Liver (tissue), 8 donors: ENCODE measurements at regions not wholly inside any gene's neighbourhood (a gene's known extent, or its start where the extent isn't known, plus 50 kb on each side); places are given as distances from the start of the nearest gene placed in this dataset.

ENCODE experiments used
- DNase-seq: peaks from one replicate; pipeline ENCODE4 v3.0.0-alpha.2; 2017; ENCODE audit warnings: low spot score
- H3K27ac ChIP-seq, 2 donors: one replicate each; pipeline ENCODE4 v1.7.0; 2013; ENCODE audit warnings: inconsistent platforms in 2 of 2, low read length in 2 of 2, control low read depth in 1 of 2, low read depth in 1 of 2, mild to moderate bottlenecking in 1 of 2
- H3K27me3 ChIP-seq, 4 donors: one replicate each; pipeline versions ENCODE4 v1.6.1 to v1.7.0; 2013; ENCODE audit warnings: low read length in 3 of 4, inconsistent platforms in 1 of 4, mild to moderate bottlenecking in 1 of 4, moderate library complexity in 1 of 4; ENCODE audit not compliant: control insufficient read depth in 4 of 4, insufficient read depth in 4 of 4
- H3K36me3 ChIP-seq, 4 donors: one replicate each; pipeline versions ENCODE4 v1.6.1 to v1.7.0; 2013; ENCODE audit warnings: low read length in 3 of 4, mild to moderate bottlenecking in 3 of 4, low read depth in 1 of 4, moderate library complexity in 1 of 4; ENCODE audit not compliant: control insufficient read depth in 4 of 4, insufficient read depth in 3 of 4
- H3K4me1 ChIP-seq, 4 donors: one replicate each; pipeline versions ENCODE4 v1.6.1 to v1.7.0; 2013; ENCODE audit warnings: low read length in 3 of 4, mild to moderate bottlenecking in 3 of 4, moderate library complexity in 1 of 4; ENCODE audit not compliant: control insufficient read depth in 4 of 4, insufficient read depth in 4 of 4
- H3K4me3 ChIP-seq, 3 donors: one replicate each; pipeline versions ENCODE4 v1.6.1 to v1.7.0; 2013; ENCODE audit warnings: low read length in 3 of 3, control low read depth in 1 of 3, low read depth in 1 of 3, mild to moderate bottlenecking in 1 of 3
- H3K9ac ChIP-seq, 2 donors: one replicate each; pipeline ENCODE4 v1.7.0; 2013; ENCODE audit warnings: low read length in 2 of 2, mild to moderate bottlenecking in 2 of 2, moderate library complexity in 2 of 2, control low read depth in 1 of 2, low read depth in 1 of 2
- H3K9me3 ChIP-seq, 4 donors: one replicate each; pipeline versions ENCODE4 v1.6.1 to v1.7.0; 2013; ENCODE audit warnings: low read length in 3 of 4; ENCODE audit not compliant: control insufficient read depth in 4 of 4
- EGR1 ChIP-seq, 2 donors: IDR thresholded peaks; 2 replicates each; pipeline ENCODE4 v1.6.1; 2016 to 2018; ENCODE audit warnings: antibody characterized with exemption in 2 of 2, low read depth in 2 of 2
- FOXA1 ChIP-seq: IDR thresholded peaks from 2 replicates; pipeline ENCODE4 v1.6.1; 2016; ENCODE audit warnings: antibody characterized with exemption
- FOXA2 ChIP-seq: IDR thresholded peaks from 2 replicates; pipeline ENCODE4 v1.6.1; 2016; ENCODE audit warnings: antibody characterized with exemption
- GABPA ChIP-seq, 2 donors: IDR thresholded peaks in 1 of 2; conservative IDR thresholded peaks in 1 of 2; 2 replicates each; pipeline ENCODE4 v1.6.1; 2016; ENCODE audit warnings: antibody characterized with exemption in 2 of 2, mild to moderate bottlenecking in 1 of 2, moderate library complexity in 1 of 2
- HNF4A ChIP-seq, 2 donors: conservative IDR thresholded peaks; 2 replicates each; pipeline ENCODE4 v1.6.1; 2016; ENCODE audit warnings: antibody characterized with exemption in 2 of 2, mild to moderate bottlenecking in 2 of 2
- HNF4G ChIP-seq: IDR thresholded peaks from 2 replicates; pipeline ENCODE4 v1.6.1; 2016; ENCODE audit warnings: antibody characterized with exemption
- JUND ChIP-seq, 2 donors: IDR thresholded peaks; 2 replicates each; pipeline ENCODE4 v1.6.1; 2016; ENCODE audit warnings: antibody characterized with exemption in 2 of 2
- RAD21 ChIP-seq, 2 donors: IDR thresholded peaks; 2 replicates each; pipeline ENCODE4 v1.6.1; 2016; ENCODE audit warnings: antibody characterized with exemption in 2 of 2, mild to moderate bottlenecking in 2 of 2
- RXRA ChIP-seq, 2 donors: IDR thresholded peaks; 2 replicates each; pipeline ENCODE4 v1.6.1; 2017 to 2018; ENCODE audit warnings: antibody characterized with exemption in 2 of 2, mild to moderate bottlenecking in 1 of 2
- SP1 ChIP-seq: IDR thresholded peaks from 2 replicates; pipeline ENCODE4 v1.6.1; 2018; ENCODE audit warnings: antibody characterized with exemption, mild to moderate bottlenecking
- TAF1 ChIP-seq: conservative IDR thresholded peaks from 2 replicates; pipeline ENCODE4 v1.6.1; 2016; ENCODE audit warnings: antibody characterized with exemption, mild to moderate bottlenecking
- YY1 ChIP-seq: IDR thresholded peaks from 2 replicates; pipeline ENCODE4 v1.6.1; 2016; ENCODE audit warnings: antibody characterized with exemption, mild to moderate bottlenecking
- WGBS: extraction: QIAGEN DNeasy Blood & Tissue Kit; methylation state at CpG from one replicate; pipeline ENCODE4 v1.1.7; 2013; 5-methylcytosine and 5-hydroxymethylcytosine counted together
- TF ChIP-seq, protein P1 (sequence below): IDR thresholded peaks from 2 replicates; pipeline ENCODE4 v1.6.1; 2016; ENCODE audit warnings: antibody characterized with exemption
- TF ChIP-seq, protein P2 (sequence below): IDR thresholded peaks from 2 replicates; pipeline ENCODE4 v1.6.1; 2016; ENCODE audit warnings: antibody characterized with exemption
- TF ChIP-seq, protein P3 (sequence below): IDR thresholded peaks from 2 replicates; pipeline ENCODE4 v1.6.1; 2016; ENCODE audit warnings: antibody characterized with exemption
- TF ChIP-seq, protein P4 (sequence below): fragments of 150-350 bp; IDR thresholded peaks from 2 replicates; pipeline ENCODE4 v1.5.1; 2017; ENCODE audit warnings: improper control_type of control experiment, low read depth, low read length; ENCODE audit not compliant: missing input control
- TF ChIP-seq, protein P5 (sequence below): IDR thresholded peaks from 2 replicates; pipeline ENCODE4 v1.6.1; 2016; ENCODE audit warnings: antibody characterized with exemption, mild to moderate bottlenecking
- donor health status: healthy.
- donor health status: healthy.
- donor health status: healthy.
- donor health status: healthy.
- donor health status: healthy.

DNA sequence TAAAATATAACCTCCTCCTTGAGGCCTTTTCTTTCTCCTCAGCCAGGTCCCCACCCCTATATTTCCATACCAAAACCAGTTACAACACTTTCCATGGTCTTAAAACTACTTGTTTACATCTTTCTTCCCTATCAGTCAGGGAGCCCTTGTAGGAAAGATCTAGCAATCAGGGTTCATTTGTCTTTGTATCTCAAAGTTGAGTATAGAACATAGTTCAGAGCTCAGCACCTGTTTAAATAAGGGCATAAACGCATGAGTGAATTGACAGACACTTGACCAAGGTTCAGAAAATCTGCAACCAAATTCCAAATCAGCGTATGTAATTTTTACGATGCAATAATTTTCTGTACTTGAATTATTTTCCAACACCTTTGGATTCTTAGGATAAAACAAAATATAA is 352.2 kb upstream of the MAGEB16 start (continued):
- TF ChIP-seq, protein P1, sequence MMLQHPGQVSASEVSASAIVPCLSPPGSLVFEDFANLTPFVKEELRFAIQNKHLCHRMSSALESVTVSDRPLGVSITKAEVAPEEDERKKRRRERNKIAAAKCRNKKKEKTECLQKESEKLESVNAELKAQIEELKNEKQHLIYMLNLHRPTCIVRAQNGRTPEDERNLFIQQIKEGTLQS, result no peak
- no peak for TF ChIP-seq FOXA2
- TF ChIP-seq, protein P2, sequence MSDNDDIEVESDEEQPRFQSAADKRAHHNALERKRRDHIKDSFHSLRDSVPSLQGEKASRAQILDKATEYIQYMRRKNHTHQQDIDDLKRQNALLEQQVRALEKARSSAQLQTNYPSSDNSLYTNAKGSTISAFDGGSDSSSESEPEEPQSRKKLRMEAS, result no peak
- TF ChIP-seq RXRA (IDR thresholded peaks at IDR 0.05), result no peak
- TF ChIP-seq JUND (IDR thresholded peaks at IDR 0.05), result no peak

DNA sequence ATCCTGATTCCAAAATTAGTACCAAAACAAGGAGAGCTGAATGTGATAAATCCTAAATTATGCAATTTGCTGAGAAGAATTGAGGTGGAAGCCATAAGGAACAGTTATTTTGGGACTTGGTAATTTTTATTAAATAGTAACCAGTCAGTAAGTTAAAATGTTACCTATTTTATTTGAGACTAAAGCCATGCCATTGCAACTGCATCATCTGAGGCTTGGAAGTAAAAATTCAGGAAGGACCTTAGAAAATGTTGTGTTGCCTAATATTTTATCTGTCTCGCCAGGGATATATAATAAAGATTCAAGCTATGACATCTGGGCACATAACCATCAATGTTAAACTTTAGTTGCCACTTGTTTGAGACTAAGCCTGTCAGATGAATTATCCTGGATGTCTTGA is 341.3 kb upstream of the MAGEB16 start:
- Histone ChIP-seq H3K27ac (no peak overlapping the region), H3K36me3 (no peaks in the 10 kb centered on the region), H3K4me1 (peaks cover 0 to 3% (median 0%) of the 10 kb centered on the region in 4 donors), H3K9ac (no peak overlapping the region), H3K4me3 (no peak overlapping the region), H3K9me3 (no peaks in the 10 kb centered on the region), H3K27me3 (no peaks in the 10 kb centered on the region)
- 89% methylated on average over 1 of the region's 1 CpG for WGBS
- no peak for DNase-seq
- TF ChIP-seq, protein P3, sequence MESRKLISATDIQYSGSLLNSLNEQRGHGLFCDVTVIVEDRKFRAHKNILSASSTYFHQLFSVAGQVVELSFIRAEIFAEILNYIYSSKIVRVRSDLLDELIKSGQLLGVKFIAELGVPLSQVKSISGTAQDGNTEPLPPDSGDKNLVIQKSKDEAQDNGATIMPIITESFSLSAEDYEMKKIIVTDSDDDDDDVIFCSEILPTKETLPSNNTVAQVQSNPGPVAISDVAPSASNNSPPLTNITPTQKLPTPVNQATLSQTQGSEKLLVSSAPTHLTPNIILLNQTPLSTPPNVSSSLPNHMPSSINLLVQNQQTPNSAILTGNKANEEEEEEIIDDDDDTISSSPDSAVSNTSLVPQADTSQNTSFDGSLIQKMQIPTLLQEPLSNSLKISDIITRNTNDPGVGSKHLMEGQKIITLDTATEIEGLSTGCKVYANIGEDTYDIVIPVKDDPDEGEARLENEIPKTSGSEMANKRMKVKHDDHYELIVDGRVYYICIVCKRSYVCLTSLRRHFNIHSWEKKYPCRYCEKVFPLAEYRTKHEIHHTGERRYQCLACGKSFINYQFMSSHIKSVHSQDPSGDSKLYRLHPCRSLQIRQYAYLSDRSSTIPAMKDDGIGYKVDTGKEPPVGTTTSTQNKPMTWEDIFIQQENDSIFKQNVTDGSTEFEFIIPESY, result no peak
- TF ChIP-seq JUND (IDR thresholded peaks at IDR 0.05) (no peak), TAF1 (no peak), HNF4A (conservative IDR thresholded peaks at IDR 0.05) (no peak), RXRA (IDR thresholded peaks at IDR 0.05) (no peak), SP1 (no peak), FOXA1 (no peak), HNF4G (no peak), YY1 (no peak), FOXA2 (no peak), GABPA (IDR thresholded peaks at IDR 0.05 in 1 of 2, conservative IDR thresholded peaks at IDR 0.05 in 1 of 2) (no peak)
- TF ChIP-seq, protein P1, result no peak
- TF ChIP-seq, protein P2, result no peak

DNA sequence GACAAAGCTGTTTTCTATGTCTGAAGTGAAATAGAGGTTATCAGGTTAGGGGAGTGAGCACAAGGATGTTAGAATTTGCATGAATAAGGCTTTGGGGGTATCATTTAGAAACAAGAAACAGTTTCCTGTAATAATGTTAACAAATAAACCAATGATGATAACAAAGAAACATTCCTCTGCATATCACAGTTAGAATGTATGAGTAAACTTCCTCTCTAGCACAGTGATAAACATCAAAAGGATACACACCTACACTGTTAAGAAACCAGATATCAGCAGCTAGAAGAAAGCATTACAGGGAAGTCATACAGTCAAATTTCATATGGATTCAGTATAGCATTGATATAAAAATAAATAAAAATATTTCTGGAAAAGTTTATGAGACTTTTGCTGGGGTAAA is 340.0 kb upstream of the MAGEB16 start:
- Histone ChIP-seq H3K27me3 (no peaks in the 10 kb centered on the region), H3K9ac (no peak overlapping the region), H3K4me3 (no peak overlapping the region), H3K4me1 (peaks cover 0 to 3% (median 0%) of the 10 kb centered on the region in 4 donors), H3K27ac (no peak overlapping the region), H3K9me3 (peaks cover 0 to 3% (median 0%) of the 10 kb centered on the region in 4 donors), H3K36me3 (no peaks in the 10 kb centered on the region)
- TF ChIP-seq JUND (IDR thresholded peaks at IDR 0.05), result no peak
- no peak for TF ChIP-seq YY1
- TF ChIP-seq GABPA (IDR thresholded peaks at IDR 0.05 in 1 of 2, conservative IDR thresholded peaks at IDR 0.05 in 1 of 2), result no peak
- TF ChIP-seq, protein P3, result no peak
- TF ChIP-seq, protein P4, sequence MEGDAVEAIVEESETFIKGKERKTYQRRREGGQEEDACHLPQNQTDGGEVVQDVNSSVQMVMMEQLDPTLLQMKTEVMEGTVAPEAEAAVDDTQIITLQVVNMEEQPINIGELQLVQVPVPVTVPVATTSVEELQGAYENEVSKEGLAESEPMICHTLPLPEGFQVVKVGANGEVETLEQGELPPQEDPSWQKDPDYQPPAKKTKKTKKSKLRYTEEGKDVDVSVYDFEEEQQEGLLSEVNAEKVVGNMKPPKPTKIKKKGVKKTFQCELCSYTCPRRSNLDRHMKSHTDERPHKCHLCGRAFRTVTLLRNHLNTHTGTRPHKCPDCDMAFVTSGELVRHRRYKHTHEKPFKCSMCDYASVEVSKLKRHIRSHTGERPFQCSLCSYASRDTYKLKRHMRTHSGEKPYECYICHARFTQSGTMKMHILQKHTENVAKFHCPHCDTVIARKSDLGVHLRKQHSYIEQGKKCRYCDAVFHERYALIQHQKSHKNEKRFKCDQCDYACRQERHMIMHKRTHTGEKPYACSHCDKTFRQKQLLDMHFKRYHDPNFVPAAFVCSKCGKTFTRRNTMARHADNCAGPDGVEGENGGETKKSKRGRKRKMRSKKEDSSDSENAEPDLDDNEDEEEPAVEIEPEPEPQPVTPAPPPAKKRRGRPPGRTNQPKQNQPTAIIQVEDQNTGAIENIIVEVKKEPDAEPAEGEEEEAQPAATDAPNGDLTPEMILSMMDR, result no peak
- TF ChIP-seq SP1, result no peak
- no peak for TF ChIP-seq EGR1 (IDR thresholded peaks at IDR 0.05; ENCODE audit: low read depth in 2 of 2)
- TF ChIP-seq, protein P1, result no peak
- TF ChIP-seq RAD21 (IDR thresholded peaks at IDR 0.05), result no peak
- TF ChIP-seq, protein P5, sequence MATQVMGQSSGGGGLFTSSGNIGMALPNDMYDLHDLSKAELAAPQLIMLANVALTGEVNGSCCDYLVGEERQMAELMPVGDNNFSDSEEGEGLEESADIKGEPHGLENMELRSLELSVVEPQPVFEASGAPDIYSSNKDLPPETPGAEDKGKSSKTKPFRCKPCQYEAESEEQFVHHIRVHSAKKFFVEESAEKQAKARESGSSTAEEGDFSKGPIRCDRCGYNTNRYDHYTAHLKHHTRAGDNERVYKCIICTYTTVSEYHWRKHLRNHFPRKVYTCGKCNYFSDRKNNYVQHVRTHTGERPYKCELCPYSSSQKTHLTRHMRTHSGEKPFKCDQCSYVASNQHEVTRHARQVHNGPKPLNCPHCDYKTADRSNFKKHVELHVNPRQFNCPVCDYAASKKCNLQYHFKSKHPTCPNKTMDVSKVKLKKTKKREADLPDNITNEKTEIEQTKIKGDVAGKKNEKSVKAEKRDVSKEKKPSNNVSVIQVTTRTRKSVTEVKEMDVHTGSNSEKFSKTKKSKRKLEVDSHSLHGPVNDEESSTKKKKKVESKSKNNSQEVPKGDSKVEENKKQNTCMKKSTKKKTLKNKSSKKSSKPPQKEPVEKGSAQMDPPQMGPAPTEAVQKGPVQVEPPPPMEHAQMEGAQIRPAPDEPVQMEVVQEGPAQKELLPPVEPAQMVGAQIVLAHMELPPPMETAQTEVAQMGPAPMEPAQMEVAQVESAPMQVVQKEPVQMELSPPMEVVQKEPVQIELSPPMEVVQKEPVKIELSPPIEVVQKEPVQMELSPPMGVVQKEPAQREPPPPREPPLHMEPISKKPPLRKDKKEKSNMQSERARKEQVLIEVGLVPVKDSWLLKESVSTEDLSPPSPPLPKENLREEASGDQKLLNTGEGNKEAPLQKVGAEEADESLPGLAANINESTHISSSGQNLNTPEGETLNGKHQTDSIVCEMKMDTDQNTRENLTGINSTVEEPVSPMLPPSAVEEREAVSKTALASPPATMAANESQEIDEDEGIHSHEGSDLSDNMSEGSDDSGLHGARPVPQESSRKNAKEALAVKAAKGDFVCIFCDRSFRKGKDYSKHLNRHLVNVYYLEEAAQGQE, result no peak
- TF ChIP-seq TAF1, result no peak
- no peak for TF ChIP-seq FOXA1
- DNase-seq, result no peak
